Nephron (organoid): ENCODE measurements at regions not wholly inside any gene's neighbourhood (a gene's known extent, or its start where the extent isn't known, plus 50 kb on each side); places are given as distances from the start of the nearest gene placed in this dataset.

Experiments used
- H3K27ac Mint-ChIP-seq, 3 experiments: 2 replicates each; pipeline ENCODE4 v1.8.0; 2020; ENCODE audit warnings: mixed read lengths in 3 of 3, mild to moderate bottlenecking in 2 of 3, moderate library complexity in 1 of 3
- H3K27me3 Mint-ChIP-seq: 2 replicates; pipeline ENCODE4 v1.8.0; 2021; ENCODE audit warnings: low read depth, mild to moderate bottlenecking, moderate library complexity, mixed read lengths
- H3K36me3 Mint-ChIP-seq: 2 replicates; pipeline ENCODE4 v1.8.0; 2020; ENCODE audit warnings: low read depth, mixed read lengths
- H3K4me1 Mint-ChIP-seq: 2 replicates; pipeline ENCODE4 v1.8.0; 2020; ENCODE audit warnings: mixed read lengths
- H3K4me3 Mint-ChIP-seq, 3 experiments: 2 replicates each; pipeline ENCODE4 v1.8.0; 2020; ENCODE audit warnings: mild to moderate bottlenecking in 3 of 3, mixed read lengths in 3 of 3, moderate library complexity in 2 of 3
- H3K9me3 Mint-ChIP-seq: 2 replicates; pipeline ENCODE4 v1.8.0; 2020; ENCODE audit warnings: mixed read lengths
- TF ChIP-seq, protein P1 (sequence below), 3 experiments: fragments of 200-600 bp; sonication (generic); IDR thresholded peaks; one replicate each; pipeline ENCODE4 v1.5.0; 2021; ENCODE audit warnings: antibody characterized with exemption in 3 of 3; ENCODE audit not compliant: unreplicated experiment in 3 of 3

- peaks cover under 1% of the 10 kb centered on the region for H3K27me3 Mint-ChIP-seq
- H3K9me3 Mint-ChIP-seq = peaks cover 37% of the 10 kb centered on the region
- H3K36me3 Mint-ChIP-seq = no peaks in the 10 kb centered on the region
- TF ChIP-seq, protein P1, sequence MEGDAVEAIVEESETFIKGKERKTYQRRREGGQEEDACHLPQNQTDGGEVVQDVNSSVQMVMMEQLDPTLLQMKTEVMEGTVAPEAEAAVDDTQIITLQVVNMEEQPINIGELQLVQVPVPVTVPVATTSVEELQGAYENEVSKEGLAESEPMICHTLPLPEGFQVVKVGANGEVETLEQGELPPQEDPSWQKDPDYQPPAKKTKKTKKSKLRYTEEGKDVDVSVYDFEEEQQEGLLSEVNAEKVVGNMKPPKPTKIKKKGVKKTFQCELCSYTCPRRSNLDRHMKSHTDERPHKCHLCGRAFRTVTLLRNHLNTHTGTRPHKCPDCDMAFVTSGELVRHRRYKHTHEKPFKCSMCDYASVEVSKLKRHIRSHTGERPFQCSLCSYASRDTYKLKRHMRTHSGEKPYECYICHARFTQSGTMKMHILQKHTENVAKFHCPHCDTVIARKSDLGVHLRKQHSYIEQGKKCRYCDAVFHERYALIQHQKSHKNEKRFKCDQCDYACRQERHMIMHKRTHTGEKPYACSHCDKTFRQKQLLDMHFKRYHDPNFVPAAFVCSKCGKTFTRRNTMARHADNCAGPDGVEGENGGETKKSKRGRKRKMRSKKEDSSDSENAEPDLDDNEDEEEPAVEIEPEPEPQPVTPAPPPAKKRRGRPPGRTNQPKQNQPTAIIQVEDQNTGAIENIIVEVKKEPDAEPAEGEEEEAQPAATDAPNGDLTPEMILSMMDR (IDR thresholded peaks at IDR 0.05; ENCODE audit: unreplicated experiment in 3 of 3) = no peak
- H3K27ac Mint-ChIP-seq = no peak overlapping the region
- H3K4me1 Mint-ChIP-seq = no peaks in the 10 kb centered on the region
- H3K4me3 Mint-ChIP-seq = no peak overlapping the region
Measured at GRCh38 chr2:41364842-41365241, 683.0 kb upstream of the PKDCC start.

- peak overlapping the region in 2 of 3 experiments; percentile 17 to 76 for H3K27ac Mint-ChIP-seq
- TF ChIP-seq, protein P1 (IDR thresholded peaks at IDR 0.05; ENCODE audit: unreplicated experiment in 3 of 3) = no peak
- H3K4me1 Mint-ChIP-seq = peaks cover 22% of the 10 kb centered on the region
- H3K36me3 Mint-ChIP-seq = no peaks in the 10 kb centered on the region
- H3K27me3 Mint-ChIP-seq = no peaks in the 10 kb centered on the region
- H3K9me3 Mint-ChIP-seq = peaks cover 12% of the 10 kb centered on the region
- H3K4me3 Mint-ChIP-seq = no peak overlapping the region
Measured at GRCh38 chr2:41375901-41376300, 671.9 kb upstream of the PKDCC start.

DNA sequence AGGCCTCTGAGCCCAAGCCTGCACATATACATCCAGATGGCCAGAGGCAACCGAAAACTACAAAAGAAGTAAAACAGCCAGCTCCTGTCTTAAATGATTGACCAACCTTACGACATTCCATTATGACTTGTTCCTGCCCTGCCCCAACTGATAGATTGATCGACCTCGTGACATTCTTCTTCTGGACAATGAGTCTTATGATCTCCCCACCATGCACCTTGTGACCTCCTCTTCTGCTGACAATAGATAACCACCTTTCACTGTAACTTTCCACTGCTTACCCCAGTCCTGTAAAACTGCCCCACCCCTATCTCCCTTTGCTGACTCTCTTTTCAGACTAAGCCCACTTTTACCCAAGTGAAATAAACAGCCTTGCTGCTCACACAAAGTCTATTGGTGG lies 670.0 kb upstream of the PKDCC start:
- no peaks in the 10 kb centered on the region for H3K9me3 Mint-ChIP-seq

GRCh38 chr2:41378420-41378819 lies 669.4 kb upstream of the PKDCC start:
- TF ChIP-seq, protein P1 (IDR thresholded peaks at IDR 0.05; ENCODE audit: unreplicated experiment in 3 of 3) = no peak
- no peaks in the 10 kb centered on the region for H3K27me3 Mint-ChIP-seq
- peaks cover 22% of the 10 kb centered on the region for H3K4me1 Mint-ChIP-seq
- H3K4me3 Mint-ChIP-seq = no peak overlapping the region
- no peaks in the 10 kb centered on the region for H3K9me3 Mint-ChIP-seq
- H3K27ac Mint-ChIP-seq = peak overlapping the region in 1 of 3 experiments; percentile 76
- no peaks in the 10 kb centered on the region for H3K36me3 Mint-ChIP-seq

More for the DNA sequence above, 670.0 kb upstream of the PKDCC start:
- no peaks in the 10 kb centered on the region for H3K27me3 Mint-ChIP-seq
- no peaks in the 10 kb centered on the region for H3K36me3 Mint-ChIP-seq
- H3K4me3 Mint-ChIP-seq = no peak overlapping the region
- TF ChIP-seq, protein P1 (IDR thresholded peaks at IDR 0.05; ENCODE audit: unreplicated experiment in 3 of 3) = no peak
- H3K4me1 Mint-ChIP-seq = peaks cover 22% of the 10 kb centered on the region
- H3K27ac Mint-ChIP-seq = peak overlapping the region in 1 of 3 experiments; percentile 76

DNA sequence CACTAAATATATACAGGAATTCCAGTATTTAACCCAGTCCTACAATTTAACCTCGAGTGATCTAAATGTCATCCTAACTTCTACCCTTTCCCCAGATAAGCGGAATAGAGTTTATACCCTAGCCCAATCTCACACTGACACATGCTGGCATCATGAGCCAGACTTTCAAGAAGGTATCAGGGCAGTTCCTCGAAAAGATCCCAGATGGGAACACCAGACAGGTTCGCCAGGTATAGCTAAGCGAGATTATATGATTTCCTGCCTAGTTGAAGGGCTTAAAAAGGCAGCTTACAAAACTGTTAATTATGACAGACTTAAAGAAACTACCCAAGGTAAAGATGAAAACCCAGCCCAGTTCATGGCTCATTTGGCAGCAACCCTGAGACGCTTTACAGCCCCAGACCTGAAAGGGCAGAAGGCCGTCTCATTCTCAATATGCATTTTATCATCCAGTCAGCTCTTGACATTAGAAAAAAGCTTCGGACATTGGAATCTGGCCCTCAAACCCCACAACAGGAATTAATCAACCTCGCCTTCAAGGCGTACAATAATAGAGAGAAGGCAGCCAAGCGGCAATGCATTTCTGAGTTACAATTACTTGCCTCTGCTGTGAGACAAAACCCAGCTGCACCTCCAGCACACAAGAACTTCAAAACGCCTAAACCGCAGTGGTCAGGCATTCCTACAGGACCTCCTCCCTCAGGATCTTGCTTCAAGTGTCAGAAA lies 668.2 kb upstream of the PKDCC start:
- TF ChIP-seq, protein P1 (IDR thresholded peaks at IDR 0.05; ENCODE audit: unreplicated experiment in 3 of 3) = no peak
- Mint-ChIP-seq H3K27me3 (no peaks in the 10 kb centered on the region), H3K9me3 (no peaks in the 10 kb centered on the region), H3K27ac (no peak overlapping the region), H3K36me3 (no peaks in the 10 kb centered on the region), H3K4me1 (peaks cover 22% of the 10 kb centered on the region), H3K4me3 (no peak overlapping the region)

DNA sequence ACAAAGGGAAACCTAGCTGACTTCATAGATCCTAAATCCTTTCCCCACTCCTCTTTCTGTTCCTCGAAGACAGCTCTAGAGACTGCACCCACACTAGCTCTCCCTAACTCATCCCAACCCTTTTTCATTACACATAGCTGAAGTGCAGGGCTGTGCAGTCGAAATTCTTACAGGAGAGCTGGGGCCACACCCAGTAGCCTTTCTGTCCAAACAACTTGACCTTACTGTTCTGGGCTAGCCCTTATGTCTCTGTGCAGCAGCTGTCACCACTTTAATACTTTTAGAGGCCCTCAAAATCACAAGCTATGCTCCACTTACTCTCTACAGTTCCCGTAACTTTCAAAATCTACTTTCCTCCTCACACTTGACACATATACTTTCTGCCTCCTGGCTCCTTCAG lies 666.1 kb upstream of the PKDCC start:
- Mint-ChIP-seq H3K4me3 (no peak overlapping the region), H3K4me1 (peaks cover 11% of the 10 kb centered on the region), H3K27ac (no peak overlapping the region), H3K9me3 (no peaks in the 10 kb centered on the region), H3K36me3 (no peaks in the 10 kb centered on the region), H3K27me3 (no peaks in the 10 kb centered on the region)
- TF ChIP-seq, protein P1 (IDR thresholded peaks at IDR 0.05; ENCODE audit: unreplicated experiment in 3 of 3) = no peak
